WERI-Rb-1 (cell line): ENCODE measurements at regions not wholly inside any gene's neighbourhood (a gene's known extent, or its start where the extent isn't known, plus 50 kb on each side); places are given as distances from the start of the nearest gene placed in this dataset.

Experiments used
- DNase-seq: peaks from one replicate; pipeline ENCODE4 v3.0.0-alpha.2; 2020
- H3K27ac ChIP-seq: fragments of 250-450 bp; sonication (Bioruptor Pico); 2 replicates; pipeline ENCODE4 v1.5.1; 2020; ENCODE audit warnings: mild to moderate bottlenecking, moderate library complexity
- H3K27me3 ChIP-seq: fragments of 250-450 bp; sonication (Bioruptor Pico); 2 replicates; pipeline ENCODE4 v1.5.1; 2021; ENCODE audit warnings: mild to moderate bottlenecking, low read depth, moderate library complexity; ENCODE audit not compliant: insufficient read depth, severe bottlenecking
- H3K36me3 ChIP-seq: fragments of 250-450 bp; sonication (Bioruptor Pico); 2 replicates; pipeline ENCODE4 v1.5.1; 2020; ENCODE audit warnings: mild to moderate bottlenecking, moderate library complexity
- H3K4me3 ChIP-seq: 2 replicates; pipeline ENCODE4 v1.5.1; 2011; ENCODE audit warnings: low read depth, mild to moderate bottlenecking, control low read depth, low read length
- H3K9me3 ChIP-seq: fragments of 250-450 bp; sonication (Bioruptor Pico); 2 replicates; pipeline ENCODE4 v1.5.1; 2021; ENCODE audit warnings: mild to moderate bottlenecking, moderate library complexity; ENCODE audit not compliant: severe bottlenecking
- TF ChIP-seq, protein P1 (sequence below): IDR thresholded peaks from 2 replicates; pipeline ENCODE4 v1.5.1; 2011; ENCODE audit warnings: low read depth, mild to moderate bottlenecking, control low read depth, inconsistent platforms, low read length

DNA sequence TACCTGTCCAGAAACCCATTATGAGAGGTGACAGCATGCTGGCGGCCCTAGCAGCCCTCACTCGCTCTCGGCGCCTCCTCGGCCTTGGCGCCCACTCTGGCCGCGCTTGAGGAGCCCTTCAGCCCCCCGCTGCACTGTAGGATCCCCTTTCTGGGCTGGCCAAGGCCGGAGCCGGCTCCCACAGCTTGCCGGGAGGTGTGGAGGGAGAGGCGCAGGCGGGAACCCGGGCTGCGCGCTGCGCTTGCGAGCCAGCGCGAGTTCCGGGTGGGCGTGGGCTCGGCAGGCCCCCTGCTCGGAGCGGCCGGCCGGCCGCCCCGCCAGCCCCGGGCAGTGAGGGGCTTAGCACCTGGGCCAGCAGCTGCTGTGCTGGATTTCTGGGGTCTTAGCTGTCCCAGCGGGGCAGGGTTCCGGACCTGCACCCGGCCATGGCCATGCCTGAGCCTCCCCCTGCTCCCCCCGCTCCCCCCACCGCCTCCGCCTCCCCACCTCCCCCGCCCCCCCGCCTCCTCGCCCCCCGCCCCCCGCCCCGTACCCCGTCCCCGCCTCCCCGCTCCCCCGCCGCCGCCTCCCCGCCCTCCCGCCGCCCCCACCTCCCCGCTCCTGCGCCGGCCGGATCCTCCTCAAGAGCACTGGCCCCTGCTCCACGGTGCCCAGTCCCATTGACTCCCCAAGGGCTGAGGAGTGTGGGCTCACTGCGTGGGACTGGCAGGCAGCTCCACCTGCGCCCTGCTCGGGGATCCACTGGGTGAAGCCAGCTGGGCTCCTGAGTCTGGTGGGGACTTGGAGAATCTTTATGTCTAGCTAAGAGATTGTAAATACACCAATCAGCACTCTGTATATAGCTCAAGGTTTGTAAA, 163.1 kb downstream of the KLHL28 start:
- H3K9me3 ChIP-seq = no peaks in the 10 kb centered on the region
- peaks cover 37% of the 10 kb centered on the region for H3K27me3 ChIP-seq
- H3K27ac ChIP-seq = no peak overlapping the region
- TF ChIP-seq, protein P1, sequence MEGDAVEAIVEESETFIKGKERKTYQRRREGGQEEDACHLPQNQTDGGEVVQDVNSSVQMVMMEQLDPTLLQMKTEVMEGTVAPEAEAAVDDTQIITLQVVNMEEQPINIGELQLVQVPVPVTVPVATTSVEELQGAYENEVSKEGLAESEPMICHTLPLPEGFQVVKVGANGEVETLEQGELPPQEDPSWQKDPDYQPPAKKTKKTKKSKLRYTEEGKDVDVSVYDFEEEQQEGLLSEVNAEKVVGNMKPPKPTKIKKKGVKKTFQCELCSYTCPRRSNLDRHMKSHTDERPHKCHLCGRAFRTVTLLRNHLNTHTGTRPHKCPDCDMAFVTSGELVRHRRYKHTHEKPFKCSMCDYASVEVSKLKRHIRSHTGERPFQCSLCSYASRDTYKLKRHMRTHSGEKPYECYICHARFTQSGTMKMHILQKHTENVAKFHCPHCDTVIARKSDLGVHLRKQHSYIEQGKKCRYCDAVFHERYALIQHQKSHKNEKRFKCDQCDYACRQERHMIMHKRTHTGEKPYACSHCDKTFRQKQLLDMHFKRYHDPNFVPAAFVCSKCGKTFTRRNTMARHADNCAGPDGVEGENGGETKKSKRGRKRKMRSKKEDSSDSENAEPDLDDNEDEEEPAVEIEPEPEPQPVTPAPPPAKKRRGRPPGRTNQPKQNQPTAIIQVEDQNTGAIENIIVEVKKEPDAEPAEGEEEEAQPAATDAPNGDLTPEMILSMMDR = no peak
- H3K36me3 ChIP-seq = no peaks in the 10 kb centered on the region
- H3K4me3 ChIP-seq = no peak overlapping the region
- DNase-seq = no peak

DNA sequence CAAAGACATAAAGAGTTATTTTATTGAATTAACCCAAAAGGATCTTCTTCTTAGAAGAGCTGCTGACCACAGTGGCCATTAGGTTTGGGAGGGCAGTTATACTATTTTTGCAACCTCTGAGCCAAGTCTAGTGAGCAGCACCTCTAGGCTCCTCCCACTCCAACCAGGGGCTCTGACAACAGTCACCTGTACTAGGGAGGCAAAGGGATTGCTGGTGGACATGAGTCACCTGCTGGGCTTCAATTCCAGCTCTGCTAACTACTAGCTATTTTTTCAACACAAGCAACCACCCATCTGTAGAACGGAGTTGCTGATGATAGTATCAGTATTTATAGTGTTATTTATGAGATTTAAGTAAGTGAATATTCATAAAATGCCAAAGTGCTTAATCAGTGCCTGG, 166.0 kb downstream of the KLHL28 start:
- no peaks in the 10 kb centered on the region for H3K9me3 ChIP-seq
- peaks cover 42% of the 10 kb centered on the region for H3K27me3 ChIP-seq
- H3K36me3 ChIP-seq = no peaks in the 10 kb centered on the region
- H3K4me3 ChIP-seq = no peak overlapping the region
- TF ChIP-seq, protein P1 = no peak
- no peak for DNase-seq
- H3K27ac ChIP-seq = no peak overlapping the region

DNA sequence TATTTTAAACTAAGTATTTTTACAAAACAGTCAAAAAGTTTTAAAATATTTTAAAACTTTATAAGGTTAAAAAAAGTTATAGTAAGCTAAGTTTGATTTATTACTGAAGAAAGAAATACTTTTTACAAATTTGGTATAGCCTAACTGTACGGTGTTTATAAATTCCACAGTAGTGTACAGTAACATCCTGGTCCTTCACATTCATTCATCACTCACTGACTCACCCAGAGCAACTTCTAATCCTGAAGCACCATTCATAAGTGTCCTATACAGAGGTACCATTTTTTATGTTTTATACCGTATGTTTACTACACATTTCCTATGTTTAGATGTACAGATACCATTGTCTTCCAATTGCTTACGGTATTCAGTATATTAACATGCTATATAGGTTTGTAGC, 170.0 kb downstream of the KLHL28 start:
- H3K27ac ChIP-seq = no peak overlapping the region
- H3K27me3 ChIP-seq = peaks cover 47% of the 10 kb centered on the region
- no peak for DNase-seq
- TF ChIP-seq, protein P1 = no peak
- no peaks in the 10 kb centered on the region for H3K36me3 ChIP-seq
- no peaks in the 10 kb centered on the region for H3K9me3 ChIP-seq
- H3K4me3 ChIP-seq = no peak overlapping the region

DNA sequence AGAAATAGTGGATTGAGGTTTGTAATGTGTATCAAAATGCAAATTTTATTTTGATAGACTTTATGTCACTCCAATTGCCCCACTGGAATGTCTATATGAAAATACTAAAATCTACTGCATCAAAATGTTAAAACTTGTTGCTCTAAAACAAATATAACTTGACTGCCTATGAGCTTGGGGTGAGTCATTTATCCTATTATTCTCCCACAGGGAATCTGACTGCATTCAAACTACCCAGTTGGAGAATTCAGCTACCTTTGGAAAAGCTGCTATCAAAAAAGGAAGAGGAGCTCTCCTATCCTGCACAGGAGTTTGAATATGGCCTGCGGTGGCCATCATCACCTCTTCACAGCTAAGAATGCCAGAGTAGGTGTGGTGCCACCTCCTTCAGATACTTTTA, 173.1 kb downstream of the KLHL28 start:
- TF ChIP-seq, protein P1 = no peak

DNA sequence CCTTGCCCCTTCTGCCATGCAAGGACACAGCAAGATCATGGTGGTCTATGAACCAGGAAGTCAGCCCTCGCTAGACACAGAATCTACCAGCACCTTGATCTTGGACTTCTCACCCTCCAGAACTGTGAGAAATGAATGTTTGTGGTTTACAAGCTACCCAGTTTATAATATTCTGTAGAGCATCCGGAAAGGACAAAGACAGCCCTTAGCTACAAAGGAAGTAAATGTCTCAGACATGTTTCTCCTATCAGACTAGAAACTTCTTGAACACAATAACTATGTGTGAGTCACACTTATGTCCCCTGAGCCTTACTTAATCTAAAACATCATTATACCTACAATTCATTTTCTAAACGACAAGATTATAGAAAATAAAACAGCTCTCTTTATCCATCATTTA, 176.7 kb downstream of the KLHL28 start:
- no peaks in the 10 kb centered on the region for H3K9me3 ChIP-seq
- no peak overlapping the region for H3K4me3 ChIP-seq
- TF ChIP-seq, protein P1 = no peak
- H3K27me3 ChIP-seq = peaks cover 39% of the 10 kb centered on the region
- no peak for DNase-seq
- H3K27ac ChIP-seq = no peak overlapping the region
- H3K36me3 ChIP-seq = no peaks in the 10 kb centered on the region

More for the DNA sequence above, 173.1 kb downstream of the KLHL28 start:
- Histone ChIP-seq H3K4me3 (no peak overlapping the region), H3K36me3 (no peaks in the 10 kb centered on the region), H3K27me3 (peaks cover 42% of the 10 kb centered on the region), H3K27ac (no peak overlapping the region), H3K9me3 (no peaks in the 10 kb centered on the region)
- no peak for DNase-seq

DNA sequence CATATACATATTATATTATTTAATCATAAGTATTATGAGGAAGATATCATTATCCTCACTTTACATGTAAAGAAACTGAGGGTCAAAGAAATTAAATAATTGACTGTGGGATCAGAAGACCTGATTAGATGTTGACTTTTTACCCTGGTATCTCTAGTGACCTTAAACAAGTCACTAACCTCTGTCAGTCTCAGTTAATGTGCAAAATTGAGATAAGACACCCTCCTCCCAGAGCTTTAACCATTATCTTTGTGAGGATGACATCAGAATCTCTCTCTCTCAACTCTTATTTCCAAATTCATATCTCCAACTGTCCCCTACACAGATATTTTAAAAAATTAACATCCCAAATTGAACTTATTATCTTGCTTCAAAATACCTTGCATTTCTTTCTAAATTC, 177.8 kb downstream of the KLHL28 start:
- TF ChIP-seq, protein P1 = no peak
- Histone ChIP-seq H3K27me3 (peaks cover 33% of the 10 kb centered on the region), H3K27ac (no peak overlapping the region), H3K9me3 (no peaks in the 10 kb centered on the region), H3K4me3 (no peak overlapping the region), H3K36me3 (no peaks in the 10 kb centered on the region)
- no peak for DNase-seq
